ENCODE measurements at regions not wholly inside any gene's neighbourhood (a gene's known extent, or its start where the extent isn't known, plus 50 kb on each side); places are given as distances from the start of the nearest gene placed in this dataset.

DNA sequence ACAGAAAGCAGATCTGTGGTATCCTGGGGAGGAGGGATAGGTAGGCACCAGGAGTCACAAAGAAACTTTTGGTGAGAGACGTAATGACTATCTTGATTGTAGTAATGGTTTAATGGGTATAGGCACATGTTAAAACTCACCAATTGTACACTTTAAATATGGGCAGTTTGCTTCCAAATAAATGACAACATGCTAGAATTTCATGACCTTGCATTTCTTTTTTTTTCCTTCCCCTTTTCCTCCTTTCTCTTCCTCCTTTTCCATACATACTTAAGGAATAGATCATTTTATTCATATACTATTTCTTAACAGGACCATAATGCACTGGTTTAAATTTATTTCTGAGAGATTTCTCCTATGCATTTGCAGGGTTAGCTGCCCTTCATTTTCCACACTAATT lies 341.8 kb downstream of the TMEM182 start:
- peaks cover 0 to 1% of the 10 kb centered on the region in 2 donors for H3K9me3 Mint-ChIP-seq
- H3K4me3 Mint-ChIP-seq, result no peak overlapping the region
- no peak for DNase-seq
- H3K27ac Mint-ChIP-seq, result no peak overlapping the region
- no peaks in the 10 kb centered on the region for H3K36me3 Mint-ChIP-seq (ENCODE audit: insufficient read depth)
- ATAC-seq (replicated peaks), result no peak
- no peaks in the 10 kb centered on the region for H3K27me3 Mint-ChIP-seq
- H3K4me1 Mint-ChIP-seq (ENCODE audit: low read depth in 2 of 2), result no peaks in the 10 kb centered on the region

DNA sequence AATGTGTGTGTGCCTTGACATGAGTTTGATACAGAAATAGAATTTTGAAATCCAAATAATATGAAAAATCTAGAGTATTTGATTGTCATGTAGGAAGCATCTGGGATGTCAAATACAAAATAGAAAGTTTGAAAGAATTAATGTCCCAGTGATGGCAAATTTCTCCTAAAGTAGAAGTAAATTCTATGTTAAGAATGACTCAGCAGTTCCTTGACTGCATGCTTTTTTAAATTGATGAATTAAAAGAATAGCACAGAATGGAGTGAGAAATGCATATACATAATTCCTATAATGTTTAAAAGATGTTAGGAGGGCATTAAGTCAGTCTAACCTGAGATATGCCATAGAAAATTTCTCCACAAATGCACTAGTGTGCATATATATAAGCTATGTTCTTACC lies 357.5 kb downstream of the TMEM182 start:
- ATAC-seq (replicated peaks), result no peak
- Mint-ChIP-seq H3K4me3 (no peak overlapping the region), H3K36me3 (ENCODE audit: insufficient read depth) (no peaks in the 10 kb centered on the region), H3K27me3 (no peaks in the 10 kb centered on the region), H3K9me3 (peaks cover 0 to 9% of the 10 kb centered on the region in 2 donors), H3K27ac (no peak overlapping the region), H3K4me1 (ENCODE audit: low read depth in 2 of 2) (no peaks in the 10 kb centered on the region)
- DNase-seq, result no peak

DNA sequence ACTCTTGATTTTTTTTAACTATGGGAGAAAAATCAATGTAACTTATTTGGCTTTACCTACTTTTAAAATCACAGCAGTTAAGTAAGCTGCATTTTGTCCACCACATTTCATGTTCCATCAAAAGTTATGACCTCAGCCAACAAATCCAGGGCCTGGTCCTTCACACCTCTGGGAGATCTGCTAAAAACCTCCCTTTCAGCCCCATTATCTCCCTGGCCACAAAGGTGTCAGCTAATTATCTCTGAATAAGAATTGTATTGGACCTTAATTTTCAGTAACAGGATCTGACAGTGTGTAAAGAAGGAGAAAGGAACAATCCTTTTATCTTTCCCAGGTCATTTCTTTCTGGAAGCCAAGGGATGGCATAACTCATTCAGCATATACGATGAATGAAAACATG lies 359.3 kb downstream of the TMEM182 start:
- Mint-ChIP-seq H3K4me3 (no peak overlapping the region), H3K27ac (no peak overlapping the region), H3K36me3 (ENCODE audit: insufficient read depth) (no peaks in the 10 kb centered on the region), H3K9me3 (peaks cover 0 to 9% of the 10 kb centered on the region in 2 donors), H3K27me3 (no peaks in the 10 kb centered on the region), H3K4me1 (ENCODE audit: low read depth in 2 of 2) (no peaks in the 10 kb centered on the region)
- ATAC-seq (replicated peaks), result no peak
- DNase-seq, result no peak

DNA sequence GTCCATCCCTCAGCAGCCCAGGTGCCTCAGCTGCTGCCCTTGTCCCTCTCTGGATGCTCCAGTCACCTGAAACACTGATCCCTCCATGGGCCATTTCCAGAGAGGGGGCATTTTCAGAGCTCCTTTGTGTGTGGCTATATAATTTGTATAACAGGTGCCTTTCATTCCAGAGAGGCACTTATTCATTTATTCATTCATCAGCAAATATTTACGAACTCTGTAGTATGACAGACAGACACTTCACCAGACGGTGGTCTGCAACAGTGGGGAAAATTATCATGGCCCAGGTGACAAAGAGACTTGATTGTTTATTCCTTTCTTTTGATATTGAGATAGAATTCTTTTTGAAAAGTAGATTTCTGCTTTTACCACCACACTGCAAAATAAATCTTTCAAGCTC lies 361.7 kb downstream of the TMEM182 start:
- no peak overlapping the region for H3K27ac Mint-ChIP-seq
- DNase-seq, result no peak
- H3K36me3 Mint-ChIP-seq (ENCODE audit: insufficient read depth), result no peaks in the 10 kb centered on the region
- H3K4me1 Mint-ChIP-seq (ENCODE audit: low read depth in 2 of 2), result no peaks in the 10 kb centered on the region
- ATAC-seq (replicated peaks), result no peak
- H3K27me3 Mint-ChIP-seq, result no peaks in the 10 kb centered on the region
- no peaks in the 10 kb centered on the region for H3K9me3 Mint-ChIP-seq
- H3K4me3 Mint-ChIP-seq, result no peak overlapping the region

DNA sequence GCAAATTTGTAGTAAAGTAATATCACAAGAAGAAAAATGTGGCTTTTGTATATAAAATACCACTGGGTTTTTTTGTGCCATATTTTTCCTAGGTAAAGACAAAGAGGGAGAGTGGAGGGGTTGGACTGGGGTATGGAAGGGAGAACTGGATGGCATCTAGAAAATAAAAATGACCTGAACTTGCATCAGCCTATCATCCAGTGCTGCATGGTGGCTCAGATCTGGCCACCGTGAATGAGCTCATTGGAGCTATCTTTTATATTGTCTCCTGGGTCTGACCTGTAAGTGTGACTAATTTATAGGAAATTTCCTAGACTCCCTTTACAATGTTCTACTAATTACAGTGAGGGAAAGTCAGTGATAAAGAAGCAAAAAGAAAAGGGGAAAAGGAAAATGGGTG lies 369.0 kb downstream of the TMEM182 start:
- ATAC-seq (replicated peaks) (no peak), DNase-seq (no peak)
- Mint-ChIP-seq H3K27ac (no peak overlapping the region), H3K27me3 (no peaks in the 10 kb centered on the region), H3K4me3 (no peak overlapping the region), H3K9me3 (peaks cover 5 to 21% of the 10 kb centered on the region in 2 donors), H3K4me1 (ENCODE audit: low read depth in 2 of 2) (no peaks in the 10 kb centered on the region), H3K36me3 (ENCODE audit: insufficient read depth) (no peaks in the 10 kb centered on the region)

DNA sequence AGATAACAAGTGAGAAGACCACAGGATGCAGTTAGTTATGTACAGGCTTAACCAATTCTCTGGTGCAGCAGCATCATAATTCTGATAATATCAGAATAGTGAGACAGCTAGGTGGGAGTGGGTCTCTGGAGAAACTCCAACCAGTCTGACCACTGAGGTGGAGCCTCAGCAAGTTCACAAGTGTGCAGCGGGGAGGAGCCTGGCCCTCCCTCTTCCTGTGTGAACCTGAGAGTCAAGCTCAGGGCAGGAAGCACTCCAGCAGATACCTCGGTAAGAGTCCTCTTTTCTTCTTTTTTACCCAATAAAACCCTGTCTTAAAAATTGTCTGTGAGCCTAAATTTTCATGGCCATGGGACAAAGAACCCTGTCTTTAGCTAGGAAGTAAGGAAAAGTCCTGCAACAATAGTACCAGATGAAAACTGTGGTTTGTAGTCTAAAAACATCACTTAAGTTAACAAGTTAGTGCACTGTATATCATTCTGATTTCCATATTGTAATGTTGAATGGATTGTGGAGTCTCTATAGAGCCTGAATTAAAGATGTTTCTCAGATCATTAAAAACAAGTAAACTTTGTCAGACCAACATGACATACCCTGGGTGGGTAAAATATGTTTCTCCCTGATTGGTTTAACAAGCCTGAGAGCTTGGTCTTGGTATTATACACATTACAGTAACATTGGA lies 370.8 kb downstream of the TMEM182 start:
- no peak overlapping the region for H3K27ac Mint-ChIP-seq
- DNase-seq, result no peak
- no peaks in the 10 kb centered on the region for H3K27me3 Mint-ChIP-seq
- peak; percentile 26 for ATAC-seq (replicated peaks)
- no peaks in the 10 kb centered on the region for H3K36me3 Mint-ChIP-seq (ENCODE audit: insufficient read depth)
- peaks cover 5 to 28% of the 10 kb centered on the region in 2 donors for H3K9me3 Mint-ChIP-seq
- H3K4me1 Mint-ChIP-seq (ENCODE audit: low read depth in 2 of 2), result no peaks in the 10 kb centered on the region
- no peak overlapping the region for H3K4me3 Mint-ChIP-seq

DNA sequence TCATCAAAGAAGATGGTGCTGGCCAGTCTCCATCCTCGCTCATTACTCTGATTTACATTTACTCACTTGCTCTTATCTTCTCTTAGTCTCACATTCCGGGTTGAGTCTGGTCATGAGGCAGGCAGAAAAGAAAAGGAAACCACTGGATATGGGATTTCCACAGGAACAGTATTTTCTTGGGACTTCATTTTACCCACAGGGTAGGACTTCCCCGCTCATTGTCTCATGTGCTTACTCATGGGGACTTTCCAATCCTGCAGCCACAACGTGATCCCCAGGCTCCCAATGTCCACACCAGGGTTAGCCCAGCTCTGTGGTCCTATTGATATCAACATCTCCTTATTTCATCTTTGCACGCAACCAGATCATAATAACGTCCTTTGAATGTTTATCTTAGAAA lies 373.8 kb downstream of the TMEM182 start:
- ATAC-seq (replicated peaks), result no peak
- no peak for DNase-seq
- Mint-ChIP-seq H3K36me3 (ENCODE audit: insufficient read depth) (no peaks in the 10 kb centered on the region), H3K4me1 (ENCODE audit: low read depth in 2 of 2) (no peaks in the 10 kb centered on the region), H3K9me3 (peaks cover 12 to 28% of the 10 kb centered on the region in 2 donors), H3K4me3 (no peak overlapping the region), H3K27me3 (no peaks in the 10 kb centered on the region), H3K27ac (no peak overlapping the region)

DNA sequence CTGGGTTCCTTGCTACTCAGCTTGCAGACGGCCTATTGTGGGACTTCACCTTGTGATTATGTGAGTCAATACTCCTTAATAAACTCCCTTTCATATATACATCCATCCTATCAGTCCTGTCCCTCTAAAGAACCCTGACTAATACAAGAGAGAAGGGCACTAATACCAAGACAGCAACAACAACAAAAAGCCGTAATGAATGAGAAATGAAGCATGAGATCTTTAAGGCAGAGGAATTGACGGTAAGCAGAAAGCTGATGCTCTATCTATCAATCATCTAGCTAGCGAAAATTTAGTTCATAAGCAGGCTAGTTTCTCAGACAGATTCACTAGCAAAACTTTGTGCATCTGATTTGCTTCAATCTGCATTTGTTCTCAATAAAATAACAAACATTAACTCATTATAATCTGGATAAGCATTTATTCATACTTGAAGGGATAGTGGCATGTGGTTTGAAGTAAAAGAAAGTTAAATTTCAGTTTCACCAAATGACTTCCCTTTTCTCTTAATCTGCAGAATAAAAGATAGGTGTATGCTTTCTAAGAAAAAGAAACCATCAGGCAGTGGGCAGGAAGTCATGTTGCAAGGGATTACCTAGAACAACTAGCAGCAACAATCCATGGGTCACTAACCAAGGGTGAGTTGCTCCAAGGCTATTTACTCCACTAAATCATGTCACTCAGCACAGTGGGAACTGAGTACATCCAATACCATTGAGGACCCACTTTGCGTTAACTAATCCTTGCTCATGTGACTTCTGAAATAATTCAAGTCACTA lies 376.5 kb downstream of the TMEM182 start:
- DNase-seq (no peak), ATAC-seq (replicated peaks) (no peak)
- H3K4me1 Mint-ChIP-seq (ENCODE audit: low read depth in 2 of 2), result no peaks in the 10 kb centered on the region
- no peak overlapping the region for H3K4me3 Mint-ChIP-seq
- peaks cover 18 to 32% of the 10 kb centered on the region in 2 donors for H3K9me3 Mint-ChIP-seq
- H3K36me3 Mint-ChIP-seq (ENCODE audit: insufficient read depth), result no peaks in the 10 kb centered on the region
- H3K27me3 Mint-ChIP-seq, result no peaks in the 10 kb centered on the region
- no peak overlapping the region for H3K27ac Mint-ChIP-seq

DNA sequence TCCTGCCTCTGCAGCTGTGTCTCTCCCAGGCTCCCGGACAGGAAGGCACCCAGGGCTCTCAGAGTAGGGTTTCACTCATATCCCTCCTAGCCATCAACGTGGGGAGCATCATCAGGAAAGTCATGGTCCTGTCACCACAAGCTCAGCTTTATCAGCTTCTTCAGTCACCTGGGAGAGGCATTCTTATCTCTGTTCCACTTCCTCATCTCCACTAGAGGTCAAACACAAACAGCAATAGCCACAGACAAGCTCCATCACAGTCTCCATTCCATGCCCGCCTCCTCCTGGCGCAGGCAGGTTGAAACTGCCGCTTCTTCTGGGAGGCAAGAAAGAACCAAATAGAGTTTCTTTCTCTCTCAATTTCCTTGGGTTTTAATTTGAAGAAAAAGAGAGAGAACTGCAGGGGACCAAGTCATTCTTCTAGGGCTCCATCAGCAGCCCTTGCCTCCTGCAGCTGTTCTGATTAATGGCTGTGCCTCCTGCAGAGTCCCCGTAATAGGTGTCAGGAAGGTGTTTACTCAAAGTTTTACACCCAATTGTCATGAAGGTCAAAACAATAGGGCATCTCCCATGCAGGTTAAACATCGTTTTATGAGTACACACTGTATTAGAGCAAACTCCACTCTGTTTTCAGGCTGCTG lies 377.9 kb downstream of the TMEM182 start:
- ATAC-seq (replicated peaks), result no peak

DNA sequence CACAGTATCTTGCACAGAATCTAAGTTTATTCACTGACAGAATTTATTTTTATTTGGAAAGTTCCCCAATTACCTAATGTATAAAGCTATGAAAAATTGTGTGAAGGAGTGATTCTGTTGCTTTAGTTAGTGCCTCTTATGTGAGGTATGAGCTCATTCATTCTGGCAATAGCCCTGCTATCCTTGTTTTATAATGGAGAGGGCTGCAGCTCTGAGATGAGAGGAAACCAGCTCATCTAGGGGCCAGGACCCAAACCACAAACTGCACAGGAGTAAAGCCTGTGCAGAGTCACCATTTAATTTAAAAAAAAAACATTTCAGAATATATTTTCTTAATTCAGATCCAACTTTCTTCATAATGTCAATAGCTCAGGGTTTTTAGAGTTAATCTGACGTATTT lies 383.0 kb downstream of the TMEM182 start:
- H3K36me3 Mint-ChIP-seq (ENCODE audit: insufficient read depth), result no peaks in the 10 kb centered on the region
- no peaks in the 10 kb centered on the region for H3K27me3 Mint-ChIP-seq
- H3K4me1 Mint-ChIP-seq (ENCODE audit: low read depth in 2 of 2), result no peaks in the 10 kb centered on the region
- no peak overlapping the region for H3K4me3 Mint-ChIP-seq
- DNase-seq, result no peak
- no peak for ATAC-seq (replicated peaks)
- H3K9me3 Mint-ChIP-seq, result peaks cover 13 to 22% of the 10 kb centered on the region in 2 donors
- H3K27ac Mint-ChIP-seq, result no peak overlapping the region

More for the DNA sequence above, 377.9 kb downstream of the TMEM182 start:
- H3K27me3 Mint-ChIP-seq, result no peaks in the 10 kb centered on the region
- H3K4me1 Mint-ChIP-seq (ENCODE audit: low read depth in 2 of 2), result no peaks in the 10 kb centered on the region
- H3K27ac Mint-ChIP-seq, result no peak overlapping the region
- no peak overlapping the region for H3K4me3 Mint-ChIP-seq
- peaks cover 18 to 32% of the 10 kb centered on the region in 2 donors for H3K9me3 Mint-ChIP-seq
- no peaks in the 10 kb centered on the region for H3K36me3 Mint-ChIP-seq (ENCODE audit: insufficient read depth)
- DNase-seq, result no peak

DNA sequence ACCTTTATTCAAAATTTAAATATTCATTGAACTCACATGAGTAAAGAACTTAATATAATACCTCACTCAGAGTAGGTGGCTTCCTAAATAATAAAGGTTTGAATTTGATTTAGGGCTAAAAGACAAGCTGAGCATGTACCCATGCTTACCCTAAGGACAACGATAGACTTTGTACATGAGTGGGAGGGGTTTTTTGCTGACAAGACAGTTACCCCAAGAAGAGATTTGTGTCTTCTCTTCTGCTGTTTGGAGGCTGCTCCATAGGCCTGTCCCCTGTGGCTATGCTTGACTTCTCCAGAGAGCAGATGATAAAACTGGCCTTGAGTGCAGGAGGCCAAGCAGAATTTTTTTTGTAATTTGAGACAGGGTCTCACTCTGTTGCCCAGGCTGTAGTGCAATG lies 383.9 kb downstream of the TMEM182 start:
- no peak overlapping the region for H3K27ac Mint-ChIP-seq
- no peaks in the 10 kb centered on the region for H3K4me1 Mint-ChIP-seq (ENCODE audit: low read depth in 2 of 2)
- no peaks in the 10 kb centered on the region for H3K27me3 Mint-ChIP-seq
- ATAC-seq (replicated peaks) (no peak), DNase-seq (no peak)
- H3K4me3 Mint-ChIP-seq, result no peak overlapping the region
- H3K9me3 Mint-ChIP-seq, result peaks cover 11 to 21% of the 10 kb centered on the region in 2 donors
- H3K36me3 Mint-ChIP-seq (ENCODE audit: insufficient read depth), result no peaks in the 10 kb centered on the region

DNA sequence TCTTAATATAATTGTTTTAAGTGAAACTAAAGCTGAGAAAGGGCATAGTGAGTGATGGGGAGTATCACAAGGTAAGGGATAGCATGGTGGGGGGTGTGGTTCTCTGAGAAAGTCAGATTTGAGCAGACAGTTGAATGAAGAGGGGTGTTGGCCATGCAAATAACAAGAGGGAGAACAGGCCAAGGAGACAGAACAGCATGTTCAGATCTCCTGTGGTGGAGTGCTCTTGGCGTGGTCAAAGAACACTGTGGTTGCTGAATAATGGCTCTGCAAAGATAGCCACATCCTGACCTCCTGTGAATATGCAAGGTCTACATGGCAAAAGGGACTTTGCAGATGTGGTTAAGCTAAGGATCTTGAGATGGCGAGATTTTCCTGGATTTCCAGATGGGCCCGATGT lies 389.2 kb downstream of the TMEM182 start:
- ATAC-seq (replicated peaks), result no peak
- Mint-ChIP-seq H3K36me3 (ENCODE audit: insufficient read depth) (no peaks in the 10 kb centered on the region), H3K27me3 (no peaks in the 10 kb centered on the region), H3K4me1 (ENCODE audit: low read depth in 2 of 2) (no peaks in the 10 kb centered on the region), H3K9me3 (peaks cover 8 to 11% of the 10 kb centered on the region in 2 donors), H3K27ac (no peak overlapping the region), H3K4me3 (no peak overlapping the region)
- no peak for DNase-seq

DNA sequence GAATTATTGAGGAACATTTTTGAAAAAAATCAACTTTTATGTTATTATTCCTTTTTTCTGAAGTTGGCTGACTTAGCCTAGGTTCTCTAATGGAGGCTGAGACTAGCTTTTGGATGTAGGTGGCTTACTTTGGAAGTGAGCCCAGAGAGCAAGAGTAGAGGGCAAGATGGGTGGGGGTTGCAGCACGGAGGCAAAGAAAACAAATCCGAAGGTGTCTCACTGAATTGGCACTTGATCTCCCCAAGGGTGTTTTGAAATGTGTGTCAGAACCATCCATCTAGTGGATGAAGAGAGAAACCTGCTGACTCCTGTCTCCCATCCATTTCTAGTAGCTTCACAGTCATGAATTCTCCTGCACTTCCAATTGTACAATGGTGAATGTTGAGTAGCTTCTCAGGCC lies 390.7 kb downstream of the TMEM182 start:
- no peaks in the 10 kb centered on the region for H3K4me1 Mint-ChIP-seq (ENCODE audit: low read depth in 2 of 2)
- no peak for ATAC-seq (replicated peaks)
- no peak for DNase-seq
- peaks cover 0 to 11% of the 10 kb centered on the region in 2 donors for H3K9me3 Mint-ChIP-seq
- no peak overlapping the region for H3K27ac Mint-ChIP-seq
- no peaks in the 10 kb centered on the region for H3K27me3 Mint-ChIP-seq
- H3K36me3 Mint-ChIP-seq (ENCODE audit: insufficient read depth), result no peaks in the 10 kb centered on the region
- H3K4me3 Mint-ChIP-seq, result no peak overlapping the region

Data from effector memory CD8-positive, alpha-beta T cell (primary cell).